Skeletal muscle tissue (tissue), 4 donors: ENCODE measurements at regions not wholly inside any gene's neighbourhood (a gene's known extent, or its start where the extent isn't known, plus 50 kb on each side); places are given as distances from the start of the nearest gene placed in this dataset. TPM values are rescaled to one million over a fixed set of nuclear protein-coding genes. Genes with fewer than 3 reads are reported as not detected.

Source experiments
- H3K27ac ChIP-seq: one replicate; pipeline ENCODE4 v1.7.0; 2013; ENCODE audit warnings: mild to moderate bottlenecking, low read depth, low read length, inconsistent platforms
- H3K27me3 ChIP-seq, 3 donors: one replicate each; pipeline ENCODE4 v1.7.0; 2013; ENCODE audit warnings: low read length in 3 of 3; ENCODE audit not compliant: control insufficient read depth in 3 of 3, insufficient read depth in 3 of 3
- H3K36me3 ChIP-seq, 3 donors: one replicate each; pipeline ENCODE4 v1.7.0; 2013; ENCODE audit warnings: low read length in 3 of 3; ENCODE audit not compliant: control insufficient read depth in 3 of 3, insufficient read depth in 3 of 3
- H3K4me1 ChIP-seq, 3 donors: one replicate each; pipeline ENCODE4 v1.7.0; 2013; ENCODE audit warnings: low read length in 3 of 3, mild to moderate bottlenecking in 3 of 3; ENCODE audit not compliant: control insufficient read depth in 3 of 3, insufficient read depth in 3 of 3
- H3K4me3 ChIP-seq, 3 donors: one replicate each; pipeline ENCODE4 v1.7.0; 2013; ENCODE audit warnings: low read length in 3 of 3
- H3K9ac ChIP-seq, 3 donors: one replicate each; pipeline ENCODE4 v1.7.0; 2013; ENCODE audit warnings: low read length in 3 of 3, mild to moderate bottlenecking in 3 of 3, moderate library complexity in 2 of 3, low read depth in 1 of 3
- H3K9me3 ChIP-seq, 3 donors: one replicate each; pipeline ENCODE4 v1.7.0; 2013; ENCODE audit warnings: low read length in 3 of 3; ENCODE audit not compliant: control insufficient read depth in 3 of 3
- small RNA-seq: library from RNA; depleted of rRNA; stranded (forward); fragments of <200 nt; gene quantifications from one replicate; pipeline ENCODE3, GENCODE V24; 2014
- donor health status: Osteomylitis.

DNA sequence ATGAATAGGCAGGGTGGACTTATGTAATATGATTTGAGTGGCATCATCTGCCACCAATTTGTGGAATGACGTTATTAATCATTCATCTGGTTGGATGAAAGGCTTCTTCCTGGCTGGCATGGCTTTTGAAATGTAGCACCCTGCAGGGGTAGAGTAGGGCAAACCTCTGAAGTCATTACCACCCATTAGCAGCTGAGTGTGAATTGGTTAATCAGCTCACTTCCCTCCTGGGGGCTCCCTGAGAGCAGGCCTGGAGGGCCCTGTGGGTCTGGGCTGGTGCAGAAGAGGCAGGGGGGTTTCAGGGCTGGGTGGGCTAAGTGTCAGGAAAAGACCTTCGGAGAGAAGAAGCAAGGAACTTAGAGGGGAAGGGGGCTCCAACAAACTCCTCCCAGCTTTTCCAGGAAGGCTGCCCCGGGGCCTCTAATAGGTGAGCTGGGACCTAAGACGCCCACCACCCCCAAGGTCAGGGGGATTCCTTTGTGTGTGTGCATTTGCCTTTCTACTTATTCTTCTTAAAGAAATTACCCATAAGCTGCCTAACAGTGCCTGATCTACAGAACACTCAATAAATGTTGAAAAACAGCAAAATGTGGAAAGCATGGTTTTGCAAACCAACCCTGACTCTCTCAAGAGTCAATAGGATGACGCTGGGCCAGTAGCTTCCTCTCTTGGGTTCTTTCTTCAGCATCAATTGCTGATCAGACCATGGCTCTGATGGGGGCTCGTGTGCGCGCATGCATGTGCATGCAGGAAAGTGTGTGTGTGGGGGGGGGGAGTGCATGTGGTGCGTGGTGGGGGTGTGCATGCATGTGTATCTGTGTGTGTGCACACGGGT lies 49.7 kb upstream of the ZNF516 start:
- no peak overlapping the region for H3K27ac ChIP-seq
- H3K36me3 ChIP-seq = no peaks in the 10 kb centered on the region
- H3K27me3 ChIP-seq = peaks cover 0 to 3% (median 0%) of the 10 kb centered on the region in 3 donors
- no peak overlapping the region for H3K4me3 ChIP-seq
- H3K4me1 ChIP-seq = no peaks in the 10 kb centered on the region
- no peaks in the 10 kb centered on the region for H3K9me3 ChIP-seq
- no peak overlapping the region for H3K9ac ChIP-seq

Small RNA genes lying in the stretch of these regions (small RNA-seq; reads per million reads assigned to genes)
- gene AC139085.1 = not detected
